ENCODE measurements at regions not wholly inside any gene's neighbourhood (a gene's known extent, or its start where the extent isn't known, plus 50 kb on each side); places are given as distances from the start of the nearest gene placed in this dataset.
"Not testable (repeated sequence)": the region's sequence is repeated elsewhere in the genome, so short reads cannot be mapped to it uniquely, and the experiment has no call there.

DNA sequence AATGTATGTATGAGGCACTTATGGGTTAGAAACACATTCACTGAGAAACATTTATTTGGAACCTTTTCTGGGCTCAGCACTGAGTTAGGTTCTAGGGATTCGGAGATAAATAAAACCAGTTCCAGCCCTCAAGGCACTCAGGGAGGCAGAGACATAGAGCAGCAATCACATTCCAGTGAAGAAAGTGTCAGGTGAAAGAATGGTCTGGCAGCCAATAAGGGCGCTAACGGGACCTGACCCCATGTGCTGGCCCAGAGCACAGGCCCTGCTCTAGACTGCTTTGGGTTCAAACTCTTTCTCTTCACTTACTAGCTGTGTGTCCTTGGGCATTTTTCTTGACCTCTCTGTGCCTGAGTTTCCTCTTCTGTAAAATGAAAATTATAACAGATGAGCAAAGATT is 146.0 kb upstream of the SYT13 start:
- DNase-seq: no peak

DNA sequence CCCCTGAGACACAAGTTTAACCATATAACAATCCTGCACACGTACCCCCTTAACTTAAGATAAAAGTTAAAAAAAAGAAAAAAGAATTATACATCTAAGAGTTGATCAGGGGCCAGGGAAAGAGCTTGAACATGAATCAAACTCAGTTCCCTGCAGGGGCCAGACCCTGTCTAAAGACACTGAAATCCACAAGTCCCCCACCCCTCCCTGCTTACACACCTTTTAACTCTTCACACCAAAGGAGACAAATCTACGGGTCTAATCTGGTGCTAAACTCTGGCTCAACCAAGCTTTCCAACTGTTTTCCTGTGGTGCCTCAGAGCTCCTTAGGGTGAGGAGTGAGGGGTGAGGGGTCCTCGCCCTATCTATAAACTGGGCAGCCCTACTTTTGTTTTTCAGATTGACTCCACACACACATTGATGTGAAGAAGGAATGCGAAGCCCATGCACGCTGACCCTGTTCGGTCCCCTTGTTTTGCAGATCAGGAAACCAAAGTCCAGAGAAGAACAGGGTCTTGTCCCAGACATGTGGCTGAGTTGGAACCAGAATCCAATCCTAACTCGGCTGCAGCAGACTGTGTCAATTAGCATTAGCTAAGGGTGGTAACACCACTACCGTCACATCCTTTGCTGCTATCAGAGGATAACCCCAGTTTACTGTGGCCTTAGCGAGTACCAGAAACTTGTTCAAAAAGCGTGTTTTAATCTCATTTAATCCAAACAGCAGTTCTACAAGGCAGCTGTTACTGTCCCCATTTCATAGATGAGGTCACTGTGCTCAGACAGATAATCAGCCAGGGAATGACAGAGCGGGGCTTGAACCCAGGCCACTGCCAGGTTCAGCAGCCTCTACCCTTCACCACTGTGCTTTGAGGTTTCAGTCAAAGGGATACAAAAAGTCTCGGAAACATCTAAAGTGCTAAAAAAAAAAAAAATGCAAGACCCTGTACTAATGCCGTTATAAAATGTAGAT is 145.2 kb upstream of the SYT13 start:
- DNase-seq: no peak

DNA sequence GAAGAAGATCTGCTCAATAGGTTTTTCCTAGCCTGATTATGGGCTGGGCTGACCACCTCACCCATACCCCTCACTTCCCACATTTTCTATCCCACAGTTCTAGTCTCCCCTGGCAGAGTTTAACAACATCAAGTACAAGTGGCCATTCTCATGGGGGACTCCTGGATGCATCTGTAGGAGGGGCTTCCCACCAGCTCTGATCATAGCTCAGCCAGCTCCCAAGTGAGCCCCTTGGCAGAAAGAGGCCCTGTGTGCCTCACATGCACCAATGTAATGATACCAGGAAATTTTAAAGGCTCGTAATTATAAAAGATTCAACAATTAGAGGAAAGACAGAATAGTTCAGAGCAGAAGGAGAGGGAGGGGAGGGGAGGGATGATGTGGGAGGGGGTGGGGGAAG is 144.2 kb upstream of the SYT13 start:
- DNase-seq: no peak

DNA sequence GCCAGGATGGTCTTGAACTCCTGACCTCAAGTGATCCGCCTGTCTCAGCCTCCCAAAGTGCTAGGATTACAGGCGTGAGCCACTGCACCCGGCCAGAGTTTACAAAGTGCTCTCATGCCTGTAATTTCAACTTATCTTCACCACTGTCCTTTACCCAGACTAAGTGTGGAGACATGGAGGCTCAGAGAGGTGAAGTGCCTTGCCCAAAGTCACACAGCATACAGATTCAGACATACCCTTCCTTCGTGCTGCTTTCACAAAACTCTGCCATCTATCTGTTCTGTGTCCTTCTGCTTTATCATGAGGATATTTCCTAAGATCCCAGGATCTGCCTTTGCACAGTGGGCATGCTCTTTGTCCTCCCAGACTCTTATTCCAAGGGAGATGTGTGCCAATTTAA is 143.6 kb upstream of the SYT13 start:
- DNase-seq: no peak

DNA sequence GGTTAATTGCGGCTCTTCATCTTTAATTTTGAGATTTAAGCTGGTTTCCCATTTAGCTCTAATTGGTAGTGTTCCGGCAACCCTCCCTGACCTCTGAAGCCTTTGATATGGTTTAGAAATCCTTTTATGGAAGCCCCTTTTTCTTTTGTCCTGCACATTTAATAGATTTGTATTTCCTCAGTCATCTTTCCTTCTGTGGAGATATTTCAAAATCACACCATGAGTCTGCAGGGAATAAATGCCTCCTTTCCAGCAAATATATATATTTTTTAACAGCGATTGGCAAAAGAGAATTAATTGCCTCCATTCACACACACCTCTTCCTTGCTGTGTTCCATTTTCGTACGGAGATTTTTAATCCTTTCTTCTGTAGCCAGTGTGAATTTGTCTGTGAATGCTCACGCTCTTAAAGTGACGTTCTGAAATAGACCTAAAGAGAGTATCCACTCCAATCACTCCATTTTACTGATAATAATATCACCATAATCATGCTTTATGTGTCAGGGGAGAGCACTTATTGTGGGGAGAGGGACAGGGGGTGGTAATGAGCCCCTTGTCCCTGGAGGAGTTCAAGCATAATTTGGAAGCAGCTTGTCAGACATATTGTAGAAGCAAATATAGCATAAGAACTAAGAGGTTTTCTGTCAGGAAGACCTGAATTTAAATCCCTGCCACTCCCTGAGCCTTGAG is 142.5 kb upstream of the SYT13 start:
- DNase-seq: no peak

DNA sequence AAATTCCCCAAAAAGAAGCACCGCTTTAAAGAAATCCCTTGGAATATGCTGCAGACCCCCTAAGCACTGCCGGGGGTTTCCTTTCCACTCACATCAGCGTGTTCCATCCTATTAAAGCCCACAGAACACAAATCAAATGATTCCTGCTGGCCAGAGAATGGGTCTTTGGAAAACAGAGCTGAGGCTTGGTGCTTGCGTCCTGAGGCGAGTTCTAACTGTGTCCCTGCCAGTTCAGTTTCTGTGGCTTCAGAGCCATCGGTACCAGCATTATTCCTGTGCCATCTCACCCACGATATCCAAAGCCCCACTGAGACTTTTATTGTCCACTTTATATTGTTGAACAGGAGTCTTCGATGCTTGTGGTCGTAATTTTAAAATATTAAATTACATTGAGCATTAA is 142.0 kb upstream of the SYT13 start:
- DNase-seq: no peak

DNA sequence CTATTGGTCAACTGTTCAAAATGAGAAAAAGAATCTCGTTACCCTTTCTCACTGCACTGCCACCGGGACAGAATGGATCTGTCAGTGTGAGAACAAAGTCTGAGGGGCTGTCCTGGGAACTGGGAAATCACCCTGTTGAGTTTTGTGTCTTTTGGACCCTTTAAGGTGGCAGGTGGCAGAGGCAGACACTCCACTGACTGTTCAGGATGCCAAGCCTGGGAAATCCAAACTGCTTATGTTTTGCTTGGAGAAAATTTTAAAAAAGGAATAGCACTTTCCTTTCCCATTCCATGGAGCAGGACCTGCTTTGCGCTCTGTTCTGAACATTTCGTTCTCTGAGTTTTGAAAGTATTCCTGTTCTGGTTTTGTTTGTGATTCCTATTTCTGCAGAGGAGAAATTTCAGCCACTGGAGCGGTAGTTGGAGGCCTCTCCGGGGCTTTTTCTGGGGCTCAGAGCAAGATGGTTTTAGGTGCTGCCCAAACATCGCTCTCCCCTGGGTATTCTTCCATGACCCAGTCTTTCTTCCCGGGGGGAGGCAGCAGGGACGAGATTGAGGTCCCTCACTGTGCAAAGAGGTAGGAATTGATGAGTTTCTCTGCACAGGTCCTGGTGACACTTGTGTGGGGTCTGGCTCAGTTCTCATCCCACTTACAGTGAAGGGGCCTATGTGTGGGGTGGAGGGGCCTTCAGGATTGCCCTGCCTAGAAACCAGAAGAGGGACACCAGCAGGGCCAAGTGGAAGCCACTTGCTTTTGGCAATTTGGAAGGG is 138.5 kb upstream of the SYT13 start:
- no peak for DNase-seq

DNA sequence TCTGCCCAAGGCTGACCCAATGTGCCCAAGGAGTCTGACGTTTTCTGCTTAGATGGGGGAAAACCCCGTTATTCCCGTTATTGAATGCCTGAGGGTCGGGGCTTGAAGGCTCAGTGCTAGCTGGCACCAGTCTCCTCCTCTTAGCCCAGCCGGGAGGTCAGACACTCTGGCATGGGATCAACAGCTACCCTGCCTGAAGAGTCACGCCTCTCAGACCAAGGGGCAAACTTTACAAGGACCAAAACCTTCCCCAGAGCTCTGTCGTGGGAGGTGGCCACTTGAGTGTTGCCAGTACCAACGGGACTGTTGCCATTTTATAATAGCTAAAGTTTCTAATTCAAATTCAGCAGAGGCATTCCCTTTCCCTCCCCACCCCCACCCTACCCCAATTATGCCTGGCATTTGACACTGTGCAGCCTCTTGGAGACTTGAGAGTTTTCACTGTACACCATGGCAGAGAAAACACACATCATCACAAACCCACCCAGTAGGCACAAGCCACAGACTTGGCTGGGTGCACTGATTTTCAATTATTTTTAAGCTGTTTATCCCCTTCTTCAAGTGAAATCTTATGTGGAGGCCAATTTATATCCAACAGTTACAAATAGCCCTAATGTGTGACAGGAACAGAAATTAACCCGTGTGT is 137.5 kb upstream of the SYT13 start:
- no peak for DNase-seq

DNA sequence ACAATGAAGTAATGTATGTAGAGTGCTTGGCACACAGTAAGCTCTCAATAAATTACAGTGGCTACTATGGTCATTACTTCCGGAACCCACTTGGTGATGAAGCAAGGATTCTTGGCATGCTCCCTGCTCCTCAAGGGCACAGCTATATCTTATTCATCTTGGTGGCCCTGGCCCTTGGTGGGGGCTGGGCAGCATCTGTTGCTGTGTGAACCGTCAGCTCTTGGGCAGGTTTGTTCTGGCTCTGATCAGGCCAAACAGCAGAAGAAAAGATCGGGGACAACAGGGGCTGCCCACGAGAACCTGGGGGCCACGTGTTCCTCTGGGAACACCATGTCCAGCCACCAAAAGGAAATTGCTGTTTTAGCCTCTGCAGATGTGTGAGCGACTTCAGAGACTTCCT is 136.9 kb upstream of the SYT13 start:
- DNase-seq: no peak

DNA sequence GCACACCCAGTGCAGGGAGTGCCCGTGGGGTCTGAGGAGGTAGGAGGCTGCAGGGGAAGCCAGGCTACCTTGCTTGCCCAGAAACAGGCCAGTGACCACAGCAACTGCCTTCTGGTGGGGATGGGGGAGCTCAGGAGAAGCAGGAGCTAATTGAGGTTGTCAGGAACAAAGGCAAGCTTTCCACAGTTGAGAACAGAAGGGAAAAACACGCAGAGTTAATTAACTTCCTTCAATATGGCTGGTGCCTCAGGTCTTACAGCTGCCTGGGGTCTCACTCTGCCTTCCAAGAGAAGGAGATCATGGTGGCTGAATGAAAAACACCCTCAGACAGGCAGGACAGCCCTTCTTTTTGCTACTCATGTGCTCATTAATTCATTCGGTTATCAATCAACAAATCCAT is 127.9 kb upstream of the SYT13 start:
- DNase-seq: no peak

DNA sequence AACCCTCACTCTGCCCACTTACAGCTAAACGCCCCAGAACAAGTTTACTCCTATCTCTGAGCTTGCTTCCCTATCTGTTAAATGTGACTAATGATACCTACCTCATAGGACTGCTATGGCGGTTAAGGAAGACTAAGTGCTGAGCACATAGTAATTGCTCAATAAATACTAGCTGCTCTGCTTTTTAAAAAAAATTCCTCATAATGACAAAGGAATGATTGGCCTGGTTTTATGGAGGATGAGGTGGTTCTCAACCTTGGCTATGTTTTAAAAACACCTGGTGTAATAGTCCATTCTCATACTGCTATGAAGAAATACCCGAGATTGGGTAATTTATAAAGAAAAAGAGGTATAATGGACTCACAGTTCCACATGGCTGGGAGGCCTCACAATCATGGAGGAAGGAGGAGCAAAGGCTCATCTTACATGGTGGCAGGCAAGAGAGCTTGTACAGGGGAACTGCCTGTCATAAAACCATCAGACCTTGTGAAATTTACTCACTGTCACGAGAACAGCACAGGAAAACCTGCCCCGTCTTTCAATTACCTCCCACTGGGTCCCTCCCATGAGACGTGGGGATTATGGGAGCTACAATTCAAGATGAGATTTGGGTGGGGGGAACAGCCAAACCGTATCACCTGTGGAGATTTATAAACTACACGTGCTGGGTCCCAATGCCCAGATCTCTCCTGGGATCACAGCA is 127.2 kb upstream of the SYT13 start:
- no peak for DNase-seq

DNA sequence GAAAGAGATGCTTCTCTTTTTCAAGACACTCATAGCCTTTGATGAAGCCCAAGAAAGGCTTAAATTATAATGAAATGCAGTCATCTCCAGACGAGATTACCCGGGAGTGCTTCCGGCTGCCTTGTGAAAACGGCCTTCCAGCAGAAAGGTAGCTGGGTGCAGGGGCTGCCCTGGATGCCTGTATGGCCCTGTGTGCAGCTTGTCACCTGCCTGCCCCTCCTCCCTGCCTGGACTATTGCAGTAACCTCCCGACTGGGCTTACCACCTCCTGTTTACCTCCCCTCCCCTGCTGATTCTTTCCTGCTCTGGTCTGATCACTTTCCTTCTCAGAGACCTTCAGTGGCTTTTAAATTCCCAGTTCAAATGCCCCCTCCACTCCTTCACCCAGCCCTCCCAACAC is 126.4 kb upstream of the SYT13 start:
- no peak for DNase-seq

DNA sequence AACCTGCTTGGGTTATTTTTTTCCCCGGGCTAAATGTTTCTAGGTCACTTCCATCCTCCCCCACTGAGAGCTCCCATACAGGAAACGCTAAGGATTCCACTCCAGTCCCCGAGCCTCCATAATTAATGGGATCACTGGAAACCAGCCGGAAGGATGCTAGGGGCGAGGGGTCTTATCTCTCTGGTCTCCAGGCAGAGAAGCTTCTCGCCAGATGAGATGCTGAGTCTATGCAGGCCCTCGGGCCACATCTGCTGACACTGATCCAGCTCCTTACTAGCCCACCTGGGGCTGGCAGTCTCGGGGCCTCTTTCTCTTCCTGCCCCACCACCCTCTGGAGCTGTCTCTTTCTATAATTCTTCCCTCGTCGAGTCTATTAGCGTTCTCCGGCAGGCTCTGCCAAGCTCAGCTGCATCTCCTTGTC is 125.9 kb upstream of the SYT13 start:
- no peak for DNase-seq

DNA sequence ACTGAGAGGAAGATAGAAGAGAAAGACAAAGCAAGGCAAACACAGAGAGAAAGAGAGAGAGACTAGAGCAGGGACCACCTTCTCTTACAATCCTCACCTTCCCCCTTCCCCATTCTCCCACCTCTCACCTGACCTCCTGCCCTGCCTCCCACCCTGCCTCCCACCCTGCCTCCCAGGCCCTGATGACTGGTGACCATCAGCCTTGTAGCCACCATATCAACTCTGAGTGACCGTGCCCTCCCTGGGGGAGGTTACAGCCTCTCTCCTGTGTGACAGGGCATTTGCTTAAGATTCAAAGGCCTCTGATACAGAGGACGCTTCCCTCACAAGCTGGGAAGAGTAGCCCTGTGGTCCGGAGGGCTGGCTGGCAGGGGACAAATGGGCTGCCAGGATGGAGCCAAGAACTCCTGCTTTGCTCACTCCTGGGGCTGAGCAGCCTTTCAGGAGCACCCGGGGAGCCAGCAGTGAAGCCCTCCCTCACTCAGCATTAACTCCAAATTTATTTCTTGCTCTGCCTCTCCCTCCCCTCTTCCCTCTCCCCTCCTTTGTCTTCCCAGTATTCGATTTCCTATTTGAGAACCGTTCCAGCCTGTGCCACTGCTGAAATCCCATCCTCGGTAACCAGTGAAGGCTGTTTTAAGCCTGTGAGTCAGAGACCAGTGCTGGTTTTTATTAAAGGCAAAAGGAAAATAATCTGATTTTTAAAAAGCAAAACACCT is 125.2 kb upstream of the SYT13 start:
- DNase-seq: no peak

DNA sequence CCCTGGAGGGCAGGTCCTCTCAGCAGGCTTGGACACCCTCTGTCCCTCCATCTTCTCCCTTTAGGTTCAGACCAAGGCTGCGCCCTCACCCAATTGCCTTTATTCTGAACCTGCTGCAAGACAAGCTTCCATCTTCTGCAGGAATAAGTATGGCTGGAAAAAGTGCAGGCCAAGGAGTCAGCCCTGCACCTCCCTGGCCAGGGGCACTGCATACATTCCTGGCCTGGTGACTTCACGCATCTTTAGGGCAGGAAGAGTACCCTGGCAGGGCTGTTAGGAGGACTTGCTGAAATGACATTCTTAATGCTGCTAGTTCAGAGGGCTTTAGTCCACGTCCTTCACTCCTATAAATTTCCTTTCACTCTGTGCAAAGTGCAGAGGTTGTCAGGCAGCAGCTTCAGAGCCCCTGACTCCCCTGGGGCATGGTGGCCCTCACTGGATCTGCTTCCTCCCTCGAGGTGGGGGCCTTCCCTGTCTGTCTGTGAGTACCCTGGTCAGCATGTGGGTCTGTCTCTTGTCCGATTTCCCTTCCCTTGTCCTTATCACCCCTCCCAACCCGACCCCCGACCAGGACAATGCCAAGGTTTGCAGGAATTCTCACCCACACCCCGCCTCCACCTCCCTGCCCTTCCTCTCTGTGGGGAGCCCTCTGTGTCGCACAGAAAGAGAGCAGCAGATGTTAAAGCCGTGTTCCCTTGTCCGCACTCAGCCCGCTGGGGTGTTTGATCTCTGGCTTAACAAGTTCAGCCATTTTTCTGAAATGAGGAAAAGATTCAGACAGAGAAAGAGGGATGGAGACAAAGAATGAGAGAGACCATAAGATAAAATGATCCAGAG is 124.5 kb upstream of the SYT13 start:
- no peak for DNase-seq

DNA sequence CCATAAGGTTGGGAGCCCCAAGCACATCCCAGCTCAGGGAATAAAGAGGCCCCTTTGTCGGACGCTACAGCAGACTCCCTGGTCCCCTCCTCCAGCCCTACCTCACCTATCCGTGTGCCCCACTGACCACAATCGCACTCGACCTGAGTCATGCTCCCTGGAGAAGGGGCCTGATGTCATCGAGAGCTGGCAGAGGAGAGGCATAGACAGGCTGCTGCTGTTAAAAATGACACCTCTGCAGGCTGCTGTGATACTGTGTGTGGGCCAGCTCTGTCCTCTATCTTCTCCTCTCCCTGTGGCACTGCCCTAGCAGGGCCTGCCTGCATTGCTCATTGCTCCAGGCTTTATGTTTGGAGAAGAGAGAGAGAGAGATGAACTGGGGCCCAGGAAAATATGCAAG is 123.4 kb upstream of the SYT13 start:
- no peak for DNase-seq

DNA sequence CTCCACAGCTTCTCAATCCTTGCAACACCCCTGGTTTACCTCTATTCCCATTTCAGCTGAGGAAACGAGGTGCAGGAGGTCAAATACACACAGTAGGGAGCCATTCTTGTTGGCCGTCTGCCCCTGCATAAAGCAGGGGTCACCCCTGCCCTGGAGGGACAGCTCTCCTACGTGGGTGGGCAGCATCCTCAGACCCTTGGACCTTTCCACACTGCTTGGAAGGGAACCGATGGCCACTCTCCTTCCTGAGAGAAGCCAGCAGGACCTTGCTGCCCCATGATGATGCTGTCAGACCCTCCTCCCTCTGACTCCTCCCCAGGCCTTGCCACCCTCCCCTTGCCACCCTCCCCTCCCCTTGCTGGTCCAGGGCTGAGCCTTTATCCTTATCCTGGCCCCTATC is 121.1 kb upstream of the SYT13 start:
- no peak for DNase-seq

DNA sequence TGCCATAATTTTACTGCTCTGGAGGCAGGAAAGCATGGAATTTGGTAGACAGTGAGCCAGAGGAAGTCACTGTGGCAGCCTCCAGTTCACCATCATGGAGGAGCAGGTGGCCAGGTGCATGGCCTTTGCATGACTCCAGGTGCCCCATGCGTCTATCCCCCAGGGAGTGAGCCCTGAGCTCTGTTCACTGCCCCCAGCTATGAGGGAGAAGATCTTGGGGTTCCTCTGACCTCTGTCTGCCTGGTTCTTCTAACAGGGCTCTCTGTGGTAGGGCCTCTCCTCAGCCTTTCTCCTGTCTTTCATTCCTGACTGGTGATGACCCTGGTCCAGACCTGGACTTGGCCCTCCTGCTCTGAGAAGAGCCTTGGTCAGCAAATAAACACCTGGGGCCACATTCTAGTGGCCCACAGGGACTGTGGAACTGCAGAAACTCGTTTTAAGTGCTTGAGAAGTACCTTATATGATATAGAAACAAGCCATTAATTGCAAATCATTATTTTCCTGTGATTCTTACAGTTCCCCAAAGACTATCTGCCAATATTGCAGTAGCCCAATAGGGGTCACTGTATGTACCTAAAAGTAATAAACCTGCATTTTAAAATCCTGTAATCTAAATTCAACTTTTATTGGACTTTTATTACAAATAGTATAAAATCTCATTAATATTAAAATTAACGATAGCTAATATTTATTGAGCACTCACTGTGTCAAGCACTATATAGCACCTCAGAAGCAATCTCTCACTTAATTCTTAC is 120.0 kb upstream of the SYT13 start:
- no peak for DNase-seq

DNA sequence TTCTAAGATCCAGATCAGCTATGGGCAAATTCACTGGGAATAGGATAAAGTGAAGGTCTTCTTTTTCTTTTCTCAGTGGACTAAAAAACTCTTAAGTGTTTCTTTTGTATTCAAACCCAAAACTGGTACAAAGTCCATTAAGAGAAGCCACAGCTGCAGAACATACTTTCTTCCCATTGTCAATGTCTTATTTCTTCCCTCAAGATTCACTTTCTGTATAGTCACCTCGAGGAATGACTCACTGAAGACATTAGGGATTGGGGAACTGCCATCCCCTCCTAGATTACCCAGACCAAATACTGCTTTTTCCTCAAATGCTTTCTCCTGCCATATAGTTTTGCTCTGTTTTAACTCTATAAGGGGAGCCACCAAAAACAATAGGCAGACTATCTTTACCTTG is 117.4 kb upstream of the SYT13 start:
- DNase-seq: not testable (repeated sequence)

DNA sequence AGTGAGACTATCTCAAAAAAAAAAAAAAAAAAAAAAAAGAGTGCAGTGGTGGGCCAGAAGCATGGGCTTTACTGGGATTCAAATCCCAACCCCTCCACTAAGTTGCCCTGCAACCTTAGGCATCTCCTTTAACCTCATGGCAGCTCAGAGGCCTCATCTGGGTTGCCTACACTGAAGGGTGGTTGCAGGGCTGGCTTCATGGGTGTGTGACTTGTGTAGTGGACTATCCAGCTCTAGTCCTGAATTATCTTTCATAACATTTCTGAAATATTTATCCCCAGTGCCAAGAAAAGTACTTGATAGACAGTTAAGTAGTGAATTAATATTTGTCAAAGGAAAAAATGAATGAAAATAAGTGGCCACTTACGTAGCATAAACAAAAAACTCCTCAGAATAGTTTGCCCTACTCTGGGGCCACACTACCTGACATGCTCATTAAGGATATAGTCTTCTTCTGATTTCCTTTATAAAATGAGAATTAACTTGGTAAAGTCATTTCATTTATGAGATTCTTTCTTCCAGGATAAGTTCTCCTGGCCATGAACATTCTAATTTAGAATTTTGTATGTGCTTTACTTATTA is 116.0 kb upstream of the SYT13 start:
- no peak for DNase-seq

All from GDM1 (cell line).